SK-N-SH (cell line): ENCODE measurements at regions not wholly inside any gene's neighbourhood (a gene's known extent, or its start where the extent isn't known, plus 50 kb on each side); places are given as distances from the start of the nearest gene placed in this dataset.

Experiments
- CTCF ChIA-PET: fragments of 300-600, 350-600 bp; formaldehyde crosslinking; extraction: SDS; loops from one replicate; lab custom pipeline; 2021; lab: Yijun Ruan, JAX
- POLR2A ChIA-PET: fragments of 350-600 bp; sonication (Branson Sonifier 250); formaldehyde crosslinking; extraction: SDS; loops from one replicate; lab custom pipeline; 2020; ENCODE audit warnings: antibody characterized with exemption, inconsistent platforms; lab: Yijun Ruan, JAX
- DNase-seq: peaks from one replicate; pipeline ENCODE4 v3.0.0; 2012
- H2AFZ ChIP-seq: fragments of 200-600 bp; sonication (generic); 2 replicates; pipeline ENCODE4 v1.8.1; 2016; ENCODE audit warnings: antibody characterized with exemption, mild to moderate bottlenecking, low read depth
- H3F3A ChIP-seq: fragments of 200-600 bp; sonication (generic); replicated peaks from 2 replicates; pipeline ENCODE3; 2016; ENCODE audit warnings: antibody characterized with exemption, mild to moderate bottlenecking; ENCODE audit not compliant: insufficient read depth
- H3K27ac ChIP-seq, 2 experiments: fragments of 200-500 bp in 1 of 2; fragments of 200-600 bp in 1 of 2; sonication (Bioruptor generic) in 1 of 2; sonication (generic), shearing (Covaris generic) in 1 of 2; 2 replicates each; pipeline versions ENCODE4 v1.5.1 to v1.6.1; 2014 to 2016; ENCODE audit warnings: low read depth in 2 of 2, inconsistent platforms in 1 of 2, low read length in 1 of 2, mild to moderate bottlenecking in 1 of 2, mixed read lengths in 1 of 2
- H3K27me3 ChIP-seq: fragments of 200-600 bp; sonication (generic), shearing (Covaris generic); 2 replicates; pipeline ENCODE4 v1.6.1; 2016; ENCODE audit warnings: mixed run types; ENCODE audit not compliant: insufficient read depth
- H3K36me3 ChIP-seq, 2 experiments: fragments of 200-500 bp in 1 of 2; fragments of 200-600 bp in 1 of 2; sonication (Bioruptor generic) in 1 of 2; sonication (generic) in 1 of 2; replicated peaks in 1 of 2; 2 replicates each; pipeline versions ENCODE3 to v1.5.1; 2014 to 2016; ENCODE audit warnings: low read length in 1 of 2, mild to moderate bottlenecking in 1 of 2; ENCODE audit not compliant: insufficient read depth in 2 of 2, control insufficient read depth in 1 of 2
- H3K4me1 ChIP-seq, 2 experiments: fragments of 200-500 bp in 1 of 2; fragments of 200-600 bp in 1 of 2; sonication (Bioruptor generic) in 1 of 2; sonication (generic), shearing (Covaris generic) in 1 of 2; 2 replicates each; pipeline versions ENCODE4 v1.5.1 to v1.6.1; 2014 to 2016; ENCODE audit warnings: low read depth in 1 of 2, low read length in 1 of 2, mixed run types in 1 of 2; ENCODE audit not compliant: insufficient read depth in 2 of 2, control insufficient read depth in 1 of 2
- H3K4me2 ChIP-seq: fragments of 200-600 bp; sonication (generic), shearing (Covaris generic); 2 replicates; pipeline ENCODE4 v1.6.1; 2017; ENCODE audit warnings: mixed run types
- H3K4me3 ChIP-seq, 2 experiments: fragments of 200-500 bp in 1 of 2; fragments of 200-600 bp in 1 of 2; sonication (Bioruptor generic) in 1 of 2; sonication (generic), shearing (Covaris generic) in 1 of 2; 2 replicates each; pipeline versions ENCODE4 v1.5.1 to v1.8.1; 2014 to 2016; ENCODE audit warnings: low read depth in 2 of 2, inconsistent platforms in 1 of 2, low read length in 1 of 2, mild to moderate bottlenecking in 1 of 2, mixed read lengths in 1 of 2, moderate library complexity in 1 of 2
- H3K79me2 ChIP-seq: fragments of 200-600 bp; sonication (generic); 2 replicates; pipeline ENCODE4 v1.8.1; 2017; ENCODE audit warnings: mild to moderate bottlenecking; ENCODE audit not compliant: insufficient read depth
- H3K9ac ChIP-seq: fragments of 200-600 bp; sonication (generic); 2 replicates; pipeline ENCODE4 v1.6.1; 2017; ENCODE audit warnings: mixed run types
- H3K9me2 ChIP-seq: fragments of 200-600 bp; sonication (generic); 2 replicates; pipeline ENCODE4 v1.6.1; 2017; ENCODE audit warnings: mixed run types
- H3K9me3 ChIP-seq: fragments of 200-600 bp; sonication (generic); 2 replicates; pipeline ENCODE4 v1.6.1; 2017; ENCODE audit warnings: mixed run types, mild to moderate bottlenecking, moderate library complexity
- H4K20me1 ChIP-seq: fragments of 200-600 bp; sonication (generic); 2 replicates; pipeline ENCODE4 v1.6.1; 2017; ENCODE audit warnings: mild to moderate bottlenecking, mixed run types; ENCODE audit not compliant: insufficient read depth
- CHD2 ChIP-seq: fragments of 150-350 bp; IDR thresholded peaks from 2 replicates; pipeline ENCODE4 v1.6.1; 2018; ENCODE audit warnings: low read length; ENCODE audit not compliant: partially characterized antibody
- FOSL2 ChIP-seq: IDR thresholded peaks from 2 replicates; pipeline ENCODE4 v1.4.0; 2012; ENCODE audit warnings: low read depth, mild to moderate bottlenecking, moderate library complexity, borderline replicate concordance
- FOXM1 ChIP-seq: IDR thresholded peaks from 2 replicates; pipeline ENCODE4 v1.4.0; 2012; ENCODE audit warnings: low read depth, mild to moderate bottlenecking
- GABPA ChIP-seq: IDR thresholded peaks from 2 replicates; pipeline ENCODE4 v1.4.0; 2012; ENCODE audit warnings: low read depth, mild to moderate bottlenecking
- JUND ChIP-seq: IDR thresholded peaks from 2 replicates; pipeline ENCODE4 v1.4.0; 2012
- MEF2A ChIP-seq: IDR thresholded peaks from 2 replicates; pipeline ENCODE4 v1.4.0; 2012; ENCODE audit warnings: low read depth, borderline replicate concordance
- RAD21 ChIP-seq: IDR thresholded peaks from 2 replicates; pipeline ENCODE4 v1.6.1; 2012; ENCODE audit warnings: mild to moderate bottlenecking, low read length
- REST ChIP-seq: IDR thresholded peaks from 2 replicates; pipeline ENCODE4 v1.6.1; 2012; ENCODE audit warnings: mild to moderate bottlenecking, low read depth, low read length, moderate library complexity
- RFX5 ChIP-seq: IDR thresholded peaks from 2 replicates; pipeline ENCODE4 v1.6.1; 2012; ENCODE audit warnings: mild to moderate bottlenecking, improper control_type of control experiment, low read length
- RXRA ChIP-seq: IDR thresholded peaks from 2 replicates; pipeline ENCODE4 v1.4.0; 2012; ENCODE audit warnings: low read depth, mild to moderate bottlenecking, borderline replicate concordance
- SIN3A ChIP-seq: IDR thresholded peaks from 2 replicates; pipeline ENCODE4 v1.6.1; 2012; ENCODE audit warnings: low read depth, mild to moderate bottlenecking, low read length, moderate library complexity, borderline replicate concordance
- TCF12 ChIP-seq: IDR thresholded peaks from 2 replicates; pipeline ENCODE4 v1.4.0; 2012
- TEAD4 ChIP-seq: IDR thresholded peaks from 2 replicates; pipeline ENCODE4 v1.4.0; 2012; ENCODE audit warnings: mild to moderate bottlenecking, borderline replicate concordance; ENCODE audit not compliant: insufficient read depth
- YY1 ChIP-seq: IDR thresholded peaks from 2 replicates; pipeline ENCODE4 v1.4.0; 2012; ENCODE audit warnings: low read depth, mild to moderate bottlenecking
- WGBS: methylation state at CpG from one replicate; pipeline ENCODE4 v1.1.6; 2017; ENCODE audit warnings: low lambda C conversion rate; 5-methylcytosine and 5-hydroxymethylcytosine counted together
- TF ChIP-seq, protein P1 (sequence below): IDR thresholded peaks from 2 replicates; pipeline ENCODE4; 2012
- TF ChIP-seq, protein P2 (sequence below): IDR thresholded peaks from 2 replicates; pipeline ENCODE4 v1.4.0; 2012; ENCODE audit warnings: low read depth, borderline replicate concordance
- TF ChIP-seq, protein P3 (sequence below): IDR thresholded peaks from 2 replicates; pipeline ENCODE4 v1.4.0; 2012; ENCODE audit warnings: low read depth
- TF ChIP-seq, protein P4 (sequence below): fragments of 150-350 bp; IDR thresholded peaks from 2 replicates; pipeline ENCODE4 v1.6.1; 2016; ENCODE audit warnings: mild to moderate bottlenecking, low read depth, low read length

DNA sequence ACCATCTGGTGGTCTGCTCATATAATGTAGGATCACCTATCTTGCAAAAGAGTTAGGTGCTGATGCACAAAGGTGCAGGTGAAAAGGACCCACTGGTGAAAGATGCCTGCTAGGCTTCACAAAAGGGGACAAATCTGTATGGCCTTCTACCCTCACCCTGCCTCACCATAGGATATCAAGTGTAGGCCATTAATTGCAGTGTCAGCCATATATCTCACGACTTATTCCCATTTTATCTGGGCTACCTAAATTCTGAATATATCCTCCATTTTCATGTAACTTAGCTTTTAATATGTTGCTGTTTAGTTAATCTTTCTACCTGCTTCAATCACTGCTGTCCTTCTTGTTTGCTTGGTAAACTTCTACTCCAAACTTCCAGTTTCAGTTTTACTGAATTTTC is 84.2 kb upstream of the DPH5 start:
- DNase-seq, result no peak
- Histone ChIP-seq H3K4me2 (no peak overlapping the region), H3K9me2 (no peaks in the 10 kb centered on the region), H3K4me1 (no peaks in the 10 kb centered on the region; a peak in 1 of 4 replicates), H3K9ac (no peak overlapping the region), H3F3A (no peaks in the 10 kb centered on the region), H3K27me3 (no peaks in the 10 kb centered on the region), H2AFZ (no peak overlapping the region), H3K9me3 (no peaks in the 10 kb centered on the region), H3K4me3 (no peak overlapping the region), H3K79me2 (no peaks in the 10 kb centered on the region), H4K20me1 (no peaks in the 10 kb centered on the region), H3K27ac (no peak overlapping the region), H3K36me3 (no peaks in the 10 kb centered on the region)
- TF ChIP-seq JUND, result no peak
- TF ChIP-seq, protein P1, sequence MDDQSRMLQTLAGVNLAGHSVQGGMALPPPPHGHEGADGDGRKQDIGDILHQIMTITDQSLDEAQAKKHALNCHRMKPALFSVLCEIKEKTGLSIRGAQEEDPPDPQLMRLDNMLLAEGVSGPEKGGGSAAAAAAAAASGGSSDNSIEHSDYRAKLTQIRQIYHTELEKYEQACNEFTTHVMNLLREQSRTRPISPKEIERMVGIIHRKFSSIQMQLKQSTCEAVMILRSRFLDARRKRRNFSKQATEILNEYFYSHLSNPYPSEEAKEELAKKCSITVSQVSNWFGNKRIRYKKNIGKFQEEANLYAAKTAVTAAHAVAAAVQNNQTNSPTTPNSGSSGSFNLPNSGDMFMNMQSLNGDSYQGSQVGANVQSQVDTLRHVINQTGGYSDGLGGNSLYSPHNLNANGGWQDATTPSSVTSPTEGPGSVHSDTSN, result no peak
- TF ChIP-seq CHD2, result no peak
- WGBS, result 79% methylated on average over 1 of the region's 1 CpG
- ChIA-PET POLR2A (no interaction called here), CTCF (no interaction called here)

- Histone ChIP-seq H4K20me1 (no peaks in the 10 kb centered on the region), H2AFZ (no peak overlapping the region), H3K4me1 (no peaks in the 10 kb centered on the region; a peak in 1 of 4 replicates), H3K27ac (no peak overlapping the region), H3K36me3 (no peaks in the 10 kb centered on the region), H3K27me3 (no peaks in the 10 kb centered on the region), H3K9me3 (no peaks in the 10 kb centered on the region), H3K9ac (no peak overlapping the region), H3K4me2 (no peak overlapping the region)
- WGBS, result 82% methylated on average over 3 of the region's 3 CpGs
- CTCF ChIA-PET, result no interaction called here
- TF ChIP-seq SIN3A, result no peak
- TF ChIP-seq GABPA, result no peak
- no peak for TF ChIP-seq RXRA
- TF ChIP-seq, protein P2, sequence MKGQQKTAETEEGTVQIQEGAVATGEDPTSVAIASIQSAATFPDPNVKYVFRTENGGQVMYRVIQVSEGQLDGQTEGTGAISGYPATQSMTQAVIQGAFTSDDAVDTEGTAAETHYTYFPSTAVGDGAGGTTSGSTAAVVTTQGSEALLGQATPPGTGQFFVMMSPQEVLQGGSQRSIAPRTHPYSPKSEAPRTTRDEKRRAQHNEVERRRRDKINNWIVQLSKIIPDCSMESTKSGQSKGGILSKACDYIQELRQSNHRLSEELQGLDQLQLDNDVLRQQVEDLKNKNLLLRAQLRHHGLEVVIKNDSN, result no peak
- TF ChIP-seq TEAD4, result no peak
- TF ChIP-seq RAD21, result no peak
- TF ChIP-seq TCF12, result no peak
- TF ChIP-seq JUND, result no peak
- TF ChIP-seq REST, result no peak
- no peak for TF ChIP-seq FOSL2
- TF ChIP-seq CHD2, result no peak
- no peak for TF ChIP-seq MEF2A
- no peak for TF ChIP-seq YY1
- TF ChIP-seq FOXM1, result no peak
- TF ChIP-seq, protein P3, sequence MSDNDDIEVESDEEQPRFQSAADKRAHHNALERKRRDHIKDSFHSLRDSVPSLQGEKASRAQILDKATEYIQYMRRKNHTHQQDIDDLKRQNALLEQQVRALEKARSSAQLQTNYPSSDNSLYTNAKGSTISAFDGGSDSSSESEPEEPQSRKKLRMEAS, result no peak
- TF ChIP-seq, protein P4, sequence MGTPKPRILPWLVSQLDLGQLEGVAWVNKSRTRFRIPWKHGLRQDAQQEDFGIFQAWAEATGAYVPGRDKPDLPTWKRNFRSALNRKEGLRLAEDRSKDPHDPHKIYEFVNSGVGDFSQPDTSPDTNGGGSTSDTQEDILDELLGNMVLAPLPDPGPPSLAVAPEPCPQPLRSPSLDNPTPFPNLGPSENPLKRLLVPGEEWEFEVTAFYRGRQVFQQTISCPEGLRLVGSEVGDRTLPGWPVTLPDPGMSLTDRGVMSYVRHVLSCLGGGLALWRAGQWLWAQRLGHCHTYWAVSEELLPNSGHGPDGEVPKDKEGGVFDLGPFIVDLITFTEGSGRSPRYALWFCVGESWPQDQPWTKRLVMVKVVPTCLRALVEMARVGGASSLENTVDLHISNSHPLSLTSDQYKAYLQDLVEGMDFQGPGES, result no peak
- TF ChIP-seq RFX5, result no peak
- TF ChIP-seq, all 33 proteins: peak for 0
- POLR2A ChIA-PET, result no interaction called here
- H3K9me2 ChIP-seq, result no peaks in the 10 kb centered on the region
- no peaks in the 10 kb centered on the region for H3K79me2 ChIP-seq
- H3K4me3 ChIP-seq, result no peak overlapping the region
- H3F3A ChIP-seq, result no peaks in the 10 kb centered on the region
- no peak for DNase-seq
Measured at GRCh38 chr1:101108111-101108500, 82.5 kb upstream of the DPH5 start.
